ENCODE measurements at regions not wholly inside any gene's neighbourhood (a gene's known extent, or its start where the extent isn't known, plus 50 kb on each side); places are given as distances from the start of the nearest gene placed in this dataset.

- Histone ChIP-seq H3K4me3 (no peak overlapping the region), H3K27ac (no peak overlapping the region), H3K4me1 (no peaks in the 10 kb centered on the region), H3K9me3 (no peaks in the 10 kb centered on the region), H3K27me3 (peaks cover 7% of the 10 kb centered on the region), H3K36me3 (no peaks in the 10 kb centered on the region)
- in situ Hi-C loops (cut with MboI; ENCODE audit: low pct_ligation_motif_present in 1 of 4, low pct_unique_long_range_greater_than_20kb in 1 of 4, low sequenced_read_pairs in 3 of 4) (no loop called here), intact Hi-C loops (cut with DNase I; ENCODE audit: low total_unique reads) (no loop called here)
- 66% methylated on average over 11 of the region's 12 CpGs; no CpG with 5 or more reads in 1 of the 2 donors for WGBS, 2 donors (ENCODE audit: low coverage in 1 of 2)
- DNase-seq, result no peak
- TF ChIP-seq EP300 (IDR thresholded peaks at IDR 0.05; ENCODE audit: low read depth) (no peak), CTCF (IDR thresholded peaks at IDR 0.05) (no peak), POLR2AphosphoS5 (IDR thresholded peaks at IDR 0.05) (no peak), POLR2A (IDR thresholded peaks at IDR 0.05) (no peak)
These were observed 223.3 kb downstream of the UACA start for GRCh38 chr15:70539912-70540530.

- no peak for DNase-seq
- no peak for TF ChIP-seq CTCF (IDR thresholded peaks at IDR 0.05)
- Histone ChIP-seq H3K27me3 (peaks cover 7% of the 10 kb centered on the region), H3K9me3 (no peaks in the 10 kb centered on the region), H3K36me3 (no peaks in the 10 kb centered on the region), H3K4me3 (no peak overlapping the region), H3K27ac (no peak overlapping the region), H3K4me1 (no peaks in the 10 kb centered on the region)
- WGBS, 2 donors (ENCODE audit: low coverage in 1 of 2), result 90% methylated on average over 2 to 5 of the region's 5 CpGs
- in situ Hi-C loops (cut with MboI; ENCODE audit: low pct_ligation_motif_present in 1 of 4, low pct_unique_long_range_greater_than_20kb in 1 of 4, low sequenced_read_pairs in 3 of 4), result no loop called here
- intact Hi-C loops (cut with DNase I; ENCODE audit: low total_unique reads), result no loop called here
These were observed 223.9 kb downstream of the UACA start for GRCh38 chr15:70539409-70539808.

GRCh38 chr15:70538278-70538677 lies 225.1 kb downstream of the UACA start:
- DNase-seq, result no peak
- no peak overlapping the region for H3K27ac ChIP-seq
- peaks cover 7% of the 10 kb centered on the region for H3K27me3 ChIP-seq
- TF ChIP-seq EP300 (IDR thresholded peaks at IDR 0.05; ENCODE audit: low read depth), result no peak
- H3K9me3 ChIP-seq, result no peaks in the 10 kb centered on the region
- in situ Hi-C loops (cut with MboI; ENCODE audit: low pct_ligation_motif_present in 1 of 4, low pct_unique_long_range_greater_than_20kb in 1 of 4, low sequenced_read_pairs in 3 of 4), result no loop called here
- no peaks in the 10 kb centered on the region for H3K4me1 ChIP-seq
- intact Hi-C loops (cut with DNase I; ENCODE audit: low total_unique reads), result no loop called here
- no peak overlapping the region for H3K4me3 ChIP-seq
- H3K36me3 ChIP-seq, result no peaks in the 10 kb centered on the region

- Histone ChIP-seq H3K36me3 (no peaks in the 10 kb centered on the region), H3K27me3 (peaks cover 3% of the 10 kb centered on the region), H3K9me3 (no peaks in the 10 kb centered on the region), H3K4me1 (no peaks in the 10 kb centered on the region), H3K4me3 (no peak overlapping the region), H3K27ac (no peak overlapping the region)
- WGBS, 2 donors (ENCODE audit: low coverage in 1 of 2), result 89% methylated on average over 4 of the region's 4 CpGs; no CpG with 5 or more reads in 1 of the 2 donors
- intact Hi-C loops (cut with DNase I; ENCODE audit: low total_unique reads) (no loop called here), in situ Hi-C loops (cut with MboI; ENCODE audit: low pct_ligation_motif_present in 1 of 4, low pct_unique_long_range_greater_than_20kb in 1 of 4, low sequenced_read_pairs in 3 of 4) (no loop called here)
- TF ChIP-seq CTCF (IDR thresholded peaks at IDR 0.05) (no peak), EP300 (IDR thresholded peaks at IDR 0.05; ENCODE audit: low read depth) (no peak), POLR2AphosphoS5 (IDR thresholded peaks at IDR 0.05) (no peak), POLR2A (IDR thresholded peaks at IDR 0.05) (no peak)
- DNase-seq, result no peak
These were observed 227.4 kb downstream of the UACA start for GRCh38 chr15:70535955-70536338.

All from transverse colon (tissue), 4 donors.